Retinal pigment epithelial cell (primary cell): ENCODE measurements at regions not wholly inside any gene's neighbourhood (a gene's known extent, or its start where the extent isn't known, plus 50 kb on each side); places are given as distances from the start of the nearest gene placed in this dataset.

Experiments
- DNase-seq: peaks from one replicate; pipeline ENCODE4 v3.0.0-alpha.2; 2010; ENCODE audit warnings: low read depth
- H3K4me3 ChIP-seq: 2 replicates; pipeline ENCODE4 v1.5.1; 2011; ENCODE audit warnings: mild to moderate bottlenecking, low read length, control low read depth, moderate library complexity
- CTCF ChIP-seq: conservative IDR thresholded peaks from 2 replicates; pipeline ENCODE4 v1.5.1; 2011; ENCODE audit warnings: low read depth, low read length, control low read depth, inconsistent platforms

- DNase-seq = no peak
- H3K4me3 ChIP-seq = no peak overlapping the region
- TF ChIP-seq CTCF = no peak
These were observed 222.2 kb downstream of the PPARGC1A start for GRCh38 chr4:23667659-23668058.

GRCh38 chr4:23660865-23661264, 229.0 kb downstream of the PPARGC1A start:
- no peak overlapping the region for H3K4me3 ChIP-seq
- DNase-seq = no peak
- no peak for TF ChIP-seq CTCF

GRCh38 chr4:23654791-23655190, 235.1 kb downstream of the PPARGC1A start:
- TF ChIP-seq CTCF = no peak
- DNase-seq = peak; percentile 8

GRCh38 chr4:23648854-23649596, 240.8 kb downstream of the PPARGC1A start:
- DNase-seq = no peak
- H3K4me3 ChIP-seq = no peak overlapping the region
- no peak for TF ChIP-seq CTCF

More at GRCh38 chr4:23654791-23655190, 235.1 kb downstream of the PPARGC1A start:
- H3K4me3 ChIP-seq = no peak overlapping the region

- DNase-seq = no peak
- no peak overlapping the region for H3K4me3 ChIP-seq
- no peak for TF ChIP-seq CTCF
These were observed 254.4 kb downstream of the PPARGC1A start for GRCh38 chr4:23635468-23635867.

- no peak for DNase-seq
- TF ChIP-seq CTCF = no peak
- H3K4me3 ChIP-seq = no peak overlapping the region
These were observed 258.4 kb downstream of the PPARGC1A start for GRCh38 chr4:23631255-23631950.

GRCh38 chr4:23630110-23630509, 259.7 kb downstream of the PPARGC1A start:
- TF ChIP-seq CTCF = no peak
- H3K4me3 ChIP-seq = no peak overlapping the region
- no peak for DNase-seq
